ENCODE measurements at regions not wholly inside any gene's neighbourhood (a gene's known extent, or its start where the extent isn't known, plus 50 kb on each side); places are given as distances from the start of the nearest gene placed in this dataset.

DNA sequence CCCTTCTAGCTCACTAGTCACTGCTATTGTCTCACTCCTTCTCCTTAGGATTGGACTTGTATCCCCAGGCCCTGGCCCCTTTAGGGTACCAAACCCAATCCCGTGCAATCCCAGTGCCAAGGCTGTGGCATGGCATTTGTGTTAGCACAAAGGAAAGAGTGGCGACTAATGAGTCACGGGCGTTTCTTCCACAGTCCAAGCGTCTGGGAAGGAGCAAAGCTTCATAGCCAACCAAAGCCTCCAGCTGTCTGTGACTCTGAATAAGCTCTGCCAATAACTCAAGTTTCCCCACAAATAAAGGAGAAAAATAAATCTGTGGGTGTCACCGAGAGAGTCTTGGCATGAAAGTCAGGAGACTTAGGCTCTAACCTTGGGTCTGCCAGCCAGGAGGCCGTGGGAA is 54.6 kb upstream of the COX10 start:
- Mint-ChIP-seq H3K27ac (no peak overlapping the region), H3K36me3 (ENCODE audit: low read depth) (no peaks in the 10 kb centered on the region), H3K27me3 (ENCODE audit: insufficient read depth, low read depth, poor library complexity) (no peaks in the 10 kb centered on the region), H3K4me3 (no peak overlapping the region), H3K4me1 (peaks cover 22% of the 10 kb centered on the region), H3K9me3 (no peaks in the 10 kb centered on the region; the same call in 2 of the 3 replicates)
- H3K27ac ChIP-seq (ENCODE audit: low read depth), result no peak overlapping the region
- no peak for TF ChIP-seq ZNF331 (CRISPR knock-in tag; IDR thresholded peaks at IDR 0.05; ENCODE audit: low read depth)
- peaks cover 13% of the 10 kb centered on the region for H3K4me1 ChIP-seq (ENCODE audit: insufficient read depth)
- no peak overlapping the region for H3K4me3 ChIP-seq
- no peaks in the 10 kb centered on the region for H4K20me1 ChIP-seq (replicated peaks; ENCODE audit: insufficient read depth)
- ATAC-seq (no peak), DNase-seq (ENCODE audit: low spot score) (no peak)
- H3K79me2 ChIP-seq (replicated peaks; ENCODE audit: insufficient read depth), result no peaks in the 10 kb centered on the region
- H3K4me2 ChIP-seq, result no peak overlapping the region
- H3K36me3 ChIP-seq (ENCODE audit: insufficient read depth), result no peaks in the 10 kb centered on the region
- H3K27me3 ChIP-seq (ENCODE audit: insufficient read depth), result no peaks in the 10 kb centered on the region
- no peaks in the 10 kb centered on the region for H3F3A ChIP-seq (replicated peaks; ENCODE audit: low read depth)
- H3K9me2 ChIP-seq (ENCODE audit: insufficient read depth), result no peaks in the 10 kb centered on the region; the same call in 1 of the 2 replicates
- H2AFZ ChIP-seq, result no peak overlapping the region

DNA sequence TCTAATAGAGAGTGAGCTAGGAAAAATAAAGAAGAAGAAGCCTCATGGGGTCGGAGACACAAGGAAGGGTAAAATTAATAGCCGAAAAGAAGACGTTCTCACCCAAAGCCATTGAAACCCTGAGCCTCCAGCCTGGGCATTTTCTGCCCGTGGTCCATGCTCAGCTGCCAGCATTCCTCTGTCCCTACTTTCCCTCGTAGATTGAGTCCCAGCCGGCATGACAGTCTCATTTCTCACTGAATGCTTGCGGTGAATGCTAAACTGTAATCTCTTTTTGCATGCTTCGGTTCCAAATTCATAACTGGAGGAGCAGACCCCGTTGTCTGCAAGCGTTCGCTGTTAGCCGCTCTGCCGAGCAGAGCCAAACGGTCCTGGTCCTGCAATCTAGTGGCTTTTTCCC is 54.0 kb upstream of the COX10 start:
- Histone ChIP-seq H3F3A (replicated peaks; ENCODE audit: low read depth) (no peaks in the 10 kb centered on the region), H3K4me2 (no peak overlapping the region), H3K27ac (ENCODE audit: low read depth) (no peak overlapping the region), H3K4me1 (ENCODE audit: insufficient read depth) (peaks cover 12% of the 10 kb centered on the region), H3K79me2 (replicated peaks; ENCODE audit: insufficient read depth) (no peaks in the 10 kb centered on the region), H3K9me2 (ENCODE audit: insufficient read depth) (no peaks in the 10 kb centered on the region; the same call in 1 of the 2 replicates), H3K36me3 (ENCODE audit: insufficient read depth) (no peaks in the 10 kb centered on the region), H3K27me3 (ENCODE audit: insufficient read depth) (no peaks in the 10 kb centered on the region), H3K4me3 (no peak overlapping the region), H4K20me1 (replicated peaks; ENCODE audit: insufficient read depth) (no peaks in the 10 kb centered on the region), H2AFZ (0 out of 2 replicates have a peak overlapping the region, but pooled peaks have one; percentile 32)
- no peak for ATAC-seq
- no peaks in the 10 kb centered on the region for H3K27me3 Mint-ChIP-seq (ENCODE audit: insufficient read depth, low read depth, poor library complexity)
- no peak for DNase-seq (ENCODE audit: low spot score)
- H3K9me3 Mint-ChIP-seq, result no peaks in the 10 kb centered on the region; the same call in 2 of the 3 replicates
- no peak overlapping the region for H3K27ac Mint-ChIP-seq
- H3K4me1 Mint-ChIP-seq, result peaks cover 17% of the 10 kb centered on the region
- H3K4me3 Mint-ChIP-seq, result no peak overlapping the region
- H3K36me3 Mint-ChIP-seq (ENCODE audit: low read depth), result no peaks in the 10 kb centered on the region
- no peak for TF ChIP-seq STAT1 (IDR thresholded peaks at IDR 0.05; ENCODE audit: unreplicated experiment)
- TF ChIP-seq, protein P1, sequence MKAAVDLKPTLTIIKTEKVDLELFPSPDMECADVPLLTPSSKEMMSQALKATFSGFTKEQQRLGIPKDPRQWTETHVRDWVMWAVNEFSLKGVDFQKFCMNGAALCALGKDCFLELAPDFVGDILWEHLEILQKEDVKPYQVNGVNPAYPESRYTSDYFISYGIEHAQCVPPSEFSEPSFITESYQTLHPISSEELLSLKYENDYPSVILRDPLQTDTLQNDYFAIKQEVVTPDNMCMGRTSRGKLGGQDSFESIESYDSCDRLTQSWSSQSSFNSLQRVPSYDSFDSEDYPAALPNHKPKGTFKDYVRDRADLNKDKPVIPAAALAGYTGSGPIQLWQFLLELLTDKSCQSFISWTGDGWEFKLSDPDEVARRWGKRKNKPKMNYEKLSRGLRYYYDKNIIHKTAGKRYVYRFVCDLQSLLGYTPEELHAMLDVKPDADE (IDR thresholded peaks at IDR 0.05), result no peak
- TF ChIP-seq, protein P2, sequence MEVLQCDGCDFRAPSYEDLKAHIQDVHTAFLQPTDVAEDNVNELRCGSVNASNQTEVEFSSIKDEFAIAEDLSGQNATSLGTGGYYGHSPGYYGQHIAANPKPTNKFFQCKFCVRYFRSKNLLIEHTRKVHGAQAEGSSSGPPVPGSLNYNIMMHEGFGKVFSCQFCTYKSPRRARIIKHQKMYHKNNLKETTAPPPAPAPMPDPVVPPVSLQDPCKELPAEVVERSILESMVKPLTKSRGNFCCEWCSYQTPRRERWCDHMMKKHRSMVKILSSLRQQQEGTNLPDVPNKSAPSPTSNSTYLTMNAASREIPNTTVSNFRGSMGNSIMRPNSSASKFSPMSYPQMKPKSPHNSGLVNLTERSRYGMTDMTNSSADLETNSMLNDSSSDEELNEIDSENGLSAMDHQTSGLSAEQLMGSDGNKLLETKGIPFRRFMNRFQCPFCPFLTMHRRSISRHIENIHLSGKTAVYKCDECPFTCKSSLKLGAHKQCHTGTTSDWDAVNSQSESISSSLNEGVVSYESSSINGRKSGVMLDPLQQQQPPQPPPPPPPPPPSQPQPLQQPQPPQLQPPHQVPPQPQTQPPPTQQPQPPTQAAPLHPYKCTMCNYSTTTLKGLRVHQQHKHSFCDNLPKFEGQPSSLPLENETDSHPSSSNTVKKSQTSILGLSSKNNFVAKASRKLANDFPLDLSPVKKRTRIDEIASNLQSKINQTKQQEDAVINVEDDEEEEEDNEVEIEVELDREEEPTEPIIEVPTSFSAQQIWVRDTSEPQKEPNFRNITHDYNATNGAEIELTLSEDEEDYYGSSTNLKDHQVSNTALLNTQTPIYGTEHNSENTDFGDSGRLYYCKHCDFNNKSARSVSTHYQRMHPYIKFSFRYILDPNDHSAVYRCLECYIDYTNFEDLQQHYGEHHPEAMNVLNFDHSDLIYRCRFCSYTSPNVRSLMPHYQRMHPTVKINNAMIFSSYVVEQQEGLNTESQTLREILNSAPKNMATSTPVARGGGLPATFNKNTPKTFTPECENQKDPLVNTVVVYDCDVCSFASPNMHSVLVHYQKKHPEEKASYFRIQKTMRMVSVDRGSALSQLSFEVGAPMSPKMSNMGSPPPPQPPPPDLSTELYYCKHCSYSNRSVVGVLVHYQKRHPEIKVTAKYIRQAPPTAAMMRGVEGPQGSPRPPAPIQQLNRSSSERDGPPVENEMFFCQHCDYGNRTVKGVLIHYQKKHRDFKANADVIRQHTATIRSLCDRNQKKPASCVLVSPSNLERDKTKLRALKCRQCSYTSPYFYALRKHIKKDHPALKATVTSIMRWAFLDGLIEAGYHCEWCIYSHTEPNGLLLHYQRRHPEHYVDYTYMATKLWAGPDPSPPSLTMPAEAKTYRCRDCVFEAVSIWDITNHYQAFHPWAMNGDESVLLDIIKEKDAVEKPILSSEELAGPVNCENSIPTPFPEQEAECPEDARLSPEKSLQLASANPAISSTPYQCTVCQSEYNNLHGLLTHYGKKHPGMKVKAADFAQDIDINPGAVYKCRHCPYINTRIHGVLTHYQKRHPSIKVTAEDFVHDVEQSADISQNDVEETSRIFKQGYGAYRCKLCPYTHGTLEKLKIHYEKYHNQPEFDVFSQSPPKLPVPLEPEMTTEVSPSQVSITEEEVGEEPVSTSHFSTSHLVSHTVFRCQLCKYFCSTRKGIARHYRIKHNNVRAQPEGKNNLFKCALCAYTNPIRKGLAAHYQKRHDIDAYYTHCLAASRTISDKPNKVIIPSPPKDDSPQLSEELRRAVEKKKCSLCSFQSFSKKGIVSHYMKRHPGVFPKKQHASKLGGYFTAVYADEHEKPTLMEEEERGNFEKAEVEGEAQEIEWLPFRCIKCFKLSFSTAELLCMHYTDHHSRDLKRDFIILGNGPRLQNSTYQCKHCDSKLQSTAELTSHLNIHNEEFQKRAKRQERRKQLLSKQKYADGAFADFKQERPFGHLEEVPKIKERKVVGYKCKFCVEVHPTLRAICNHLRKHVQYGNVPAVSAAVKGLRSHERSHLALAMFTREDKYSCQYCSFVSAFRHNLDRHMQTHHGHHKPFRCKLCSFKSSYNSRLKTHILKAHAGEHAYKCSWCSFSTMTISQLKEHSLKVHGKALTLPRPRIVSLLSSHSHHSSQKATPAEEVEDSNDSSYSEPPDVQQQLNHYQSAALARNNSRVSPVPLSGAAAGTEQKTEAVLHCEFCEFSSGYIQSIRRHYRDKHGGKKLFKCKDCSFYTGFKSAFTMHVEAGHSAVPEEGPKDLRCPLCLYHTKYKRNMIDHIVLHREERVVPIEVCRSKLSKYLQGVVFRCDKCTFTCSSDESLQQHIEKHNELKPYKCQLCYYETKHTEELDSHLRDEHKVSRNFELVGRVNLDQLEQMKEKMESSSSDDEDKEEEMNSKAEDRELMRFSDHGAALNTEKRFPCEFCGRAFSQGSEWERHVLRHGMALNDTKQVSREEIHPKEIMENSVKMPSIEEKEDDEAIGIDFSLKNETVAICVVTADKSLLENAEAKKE (CRISPR knock-in tag; IDR thresholded peaks at IDR 0.05), result no peak
- no peak for TF ChIP-seq ZNF331 (CRISPR knock-in tag; IDR thresholded peaks at IDR 0.05; ENCODE audit: low read depth)
- TF ChIP-seq, protein P3, sequence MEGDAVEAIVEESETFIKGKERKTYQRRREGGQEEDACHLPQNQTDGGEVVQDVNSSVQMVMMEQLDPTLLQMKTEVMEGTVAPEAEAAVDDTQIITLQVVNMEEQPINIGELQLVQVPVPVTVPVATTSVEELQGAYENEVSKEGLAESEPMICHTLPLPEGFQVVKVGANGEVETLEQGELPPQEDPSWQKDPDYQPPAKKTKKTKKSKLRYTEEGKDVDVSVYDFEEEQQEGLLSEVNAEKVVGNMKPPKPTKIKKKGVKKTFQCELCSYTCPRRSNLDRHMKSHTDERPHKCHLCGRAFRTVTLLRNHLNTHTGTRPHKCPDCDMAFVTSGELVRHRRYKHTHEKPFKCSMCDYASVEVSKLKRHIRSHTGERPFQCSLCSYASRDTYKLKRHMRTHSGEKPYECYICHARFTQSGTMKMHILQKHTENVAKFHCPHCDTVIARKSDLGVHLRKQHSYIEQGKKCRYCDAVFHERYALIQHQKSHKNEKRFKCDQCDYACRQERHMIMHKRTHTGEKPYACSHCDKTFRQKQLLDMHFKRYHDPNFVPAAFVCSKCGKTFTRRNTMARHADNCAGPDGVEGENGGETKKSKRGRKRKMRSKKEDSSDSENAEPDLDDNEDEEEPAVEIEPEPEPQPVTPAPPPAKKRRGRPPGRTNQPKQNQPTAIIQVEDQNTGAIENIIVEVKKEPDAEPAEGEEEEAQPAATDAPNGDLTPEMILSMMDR (conservative IDR thresholded peaks at IDR 0.05; ENCODE audit: low read depth in 2 of 2), result no peak
- no peak for TF ChIP-seq EZH2 (IDR thresholded peaks at IDR 0.05; ENCODE audit: low read depth, unreplicated experiment)
- TF ChIP-seq, protein P4, sequence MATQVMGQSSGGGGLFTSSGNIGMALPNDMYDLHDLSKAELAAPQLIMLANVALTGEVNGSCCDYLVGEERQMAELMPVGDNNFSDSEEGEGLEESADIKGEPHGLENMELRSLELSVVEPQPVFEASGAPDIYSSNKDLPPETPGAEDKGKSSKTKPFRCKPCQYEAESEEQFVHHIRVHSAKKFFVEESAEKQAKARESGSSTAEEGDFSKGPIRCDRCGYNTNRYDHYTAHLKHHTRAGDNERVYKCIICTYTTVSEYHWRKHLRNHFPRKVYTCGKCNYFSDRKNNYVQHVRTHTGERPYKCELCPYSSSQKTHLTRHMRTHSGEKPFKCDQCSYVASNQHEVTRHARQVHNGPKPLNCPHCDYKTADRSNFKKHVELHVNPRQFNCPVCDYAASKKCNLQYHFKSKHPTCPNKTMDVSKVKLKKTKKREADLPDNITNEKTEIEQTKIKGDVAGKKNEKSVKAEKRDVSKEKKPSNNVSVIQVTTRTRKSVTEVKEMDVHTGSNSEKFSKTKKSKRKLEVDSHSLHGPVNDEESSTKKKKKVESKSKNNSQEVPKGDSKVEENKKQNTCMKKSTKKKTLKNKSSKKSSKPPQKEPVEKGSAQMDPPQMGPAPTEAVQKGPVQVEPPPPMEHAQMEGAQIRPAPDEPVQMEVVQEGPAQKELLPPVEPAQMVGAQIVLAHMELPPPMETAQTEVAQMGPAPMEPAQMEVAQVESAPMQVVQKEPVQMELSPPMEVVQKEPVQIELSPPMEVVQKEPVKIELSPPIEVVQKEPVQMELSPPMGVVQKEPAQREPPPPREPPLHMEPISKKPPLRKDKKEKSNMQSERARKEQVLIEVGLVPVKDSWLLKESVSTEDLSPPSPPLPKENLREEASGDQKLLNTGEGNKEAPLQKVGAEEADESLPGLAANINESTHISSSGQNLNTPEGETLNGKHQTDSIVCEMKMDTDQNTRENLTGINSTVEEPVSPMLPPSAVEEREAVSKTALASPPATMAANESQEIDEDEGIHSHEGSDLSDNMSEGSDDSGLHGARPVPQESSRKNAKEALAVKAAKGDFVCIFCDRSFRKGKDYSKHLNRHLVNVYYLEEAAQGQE (IDR thresholded peaks at IDR 0.05; ENCODE audit: unreplicated experiment), result no peak
- TF ChIP-seq NANOG (IDR thresholded peaks at IDR 0.05; ENCODE audit: borderline replicate concordance), result no peak
- no peak for TF ChIP-seq ZNF114 (CRISPR knock-in tag; IDR thresholded peaks at IDR 0.05)

Measured in GM23338 (cell line).